Brain microvascular endothelial cell (primary cell): ENCODE measurements at regions not wholly inside any gene's neighbourhood (a gene's known extent, or its start where the extent isn't known, plus 50 kb on each side); places are given as distances from the start of the nearest gene placed in this dataset.
"Not testable (repeated sequence)": the region's sequence is repeated elsewhere in the genome, so short reads cannot be mapped to it uniquely, and the experiment has no call there.

ENCODE experiments used
- DNase-seq: peaks from one replicate; pipeline ENCODE4 v3.0.0-alpha.2; 2020
- H3K27ac ChIP-seq: fragments of 250-450 bp; sonication (Bioruptor Pico); 2 replicates; pipeline ENCODE4 v1.5.1; 2020; ENCODE audit warnings: mild to moderate bottlenecking, moderate library complexity
- H3K27me3 ChIP-seq: fragments of 250-450 bp; sonication (Bioruptor Pico); replicated peaks from 2 replicates; pipeline ENCODE4 v1.5.1; 2020; ENCODE audit warnings: mild to moderate bottlenecking
- H3K36me3 ChIP-seq: fragments of 250-450 bp; sonication (Bioruptor Pico); replicated peaks from 2 replicates; pipeline ENCODE4 v1.5.1; 2020; ENCODE audit warnings: mild to moderate bottlenecking
- H3K4me3 ChIP-seq: 2 replicates; pipeline ENCODE4 v1.5.1; 2011; ENCODE audit warnings: low read depth, mild to moderate bottlenecking, control low read depth, low read length, moderate library complexity
- CTCF ChIP-seq: IDR thresholded peaks from 2 replicates; pipeline ENCODE4 v1.5.1; 2011; ENCODE audit warnings: low read depth, mild to moderate bottlenecking, moderate library complexity, low read length, control low read depth, inconsistent platforms; ENCODE audit errors: missing control alignments
- in situ Hi-C: cut with HindIII; loops from 2 replicates; pipeline ENCODE4 v1.10.0; 2017; ENCODE audit warnings: low sequenced_read_pairs, low pct_ligation_motif_present

GRCh38 chr9:28121366-28121765 is 548.1 kb upstream of the C9orf72 start:
- no peaks in the 10 kb centered on the region for H3K36me3 ChIP-seq
- no peak for DNase-seq
- TF ChIP-seq CTCF = no peak
- H3K27me3 ChIP-seq = no peaks in the 10 kb centered on the region
- in situ Hi-C loops = no loop called here
- no peak overlapping the region for H3K27ac ChIP-seq
- no peak overlapping the region for H3K4me3 ChIP-seq

- no peak for DNase-seq
- no peaks in the 10 kb centered on the region for H3K27me3 ChIP-seq
- TF ChIP-seq CTCF = no peak
- H3K27ac ChIP-seq = no peak overlapping the region
- no peaks in the 10 kb centered on the region for H3K36me3 ChIP-seq
- in situ Hi-C loops = no loop called here
- no peak overlapping the region for H3K4me3 ChIP-seq
Observed at GRCh38 chr9:28124917-28125316, 551.6 kb upstream of the C9orf72 start.

- H3K4me3 ChIP-seq = no peak overlapping the region
Observed at GRCh38 chr9:28127101-28127500, 553.8 kb upstream of the C9orf72 start.

GRCh38 chr9:28134446-28134976 is 561.2 kb upstream of the C9orf72 start:
- H3K27ac ChIP-seq = no peak overlapping the region
- no peak overlapping the region for H3K4me3 ChIP-seq
- H3K27me3 ChIP-seq = no peaks in the 10 kb centered on the region
- no peak for TF ChIP-seq CTCF
- H3K36me3 ChIP-seq = no peaks in the 10 kb centered on the region
- in situ Hi-C loops = no loop called here
- DNase-seq = no peak

More at GRCh38 chr9:28127101-28127500, 553.8 kb upstream of the C9orf72 start:
- DNase-seq = no peak
- Histone ChIP-seq H3K27ac (no peak overlapping the region), H3K36me3 (no peaks in the 10 kb centered on the region), H3K27me3 (no peaks in the 10 kb centered on the region)
- in situ Hi-C loops = no loop called here
- no peak for TF ChIP-seq CTCF

- no peaks in the 10 kb centered on the region for H3K36me3 ChIP-seq
- no peaks in the 10 kb centered on the region for H3K27me3 ChIP-seq
- no peak for DNase-seq
- no peak overlapping the region for H3K4me3 ChIP-seq
- in situ Hi-C loops = no loop called here
- H3K27ac ChIP-seq = no peak overlapping the region
- TF ChIP-seq CTCF = no peak
Observed at GRCh38 chr9:28135549-28135948, 562.3 kb upstream of the C9orf72 start.

GRCh38 chr9:28136113-28136512 is 562.8 kb upstream of the C9orf72 start:
- Histone ChIP-seq H3K27ac (no peak overlapping the region), H3K4me3 (no peak overlapping the region), H3K27me3 (no peaks in the 10 kb centered on the region), H3K36me3 (no peaks in the 10 kb centered on the region)
- no peak for DNase-seq
- no peak for TF ChIP-seq CTCF
- in situ Hi-C loops = no loop called here

- H3K36me3 ChIP-seq, H3K27ac ChIP-seq, H3K4me3 ChIP-seq, in situ Hi-C loops, H3K27me3 ChIP-seq, DNase-seq: not testable (repeated sequence)
Observed at GRCh38 chr9:28147430-28147829, 574.1 kb upstream of the C9orf72 start.

GRCh38 chr9:28147923-28148597 is 574.8 kb upstream of the C9orf72 start:
- H3K27me3 ChIP-seq, DNase-seq, in situ Hi-C loops: not testable (repeated sequence)

More at GRCh38 chr9:28147923-28148597, 574.8 kb upstream of the C9orf72 start:
- not testable (repeated sequence) for H3K4me3 ChIP-seq, H3K36me3 ChIP-seq, H3K27ac ChIP-seq
